DOHH2 (cell line): ENCODE measurements at regions not wholly inside any gene's neighbourhood (a gene's known extent, or its start where the extent isn't known, plus 50 kb on each side); places are given as distances from the start of the nearest gene placed in this dataset.

Experiments
- H3F3A ChIP-seq: fragments of 200-600 bp; sonication (generic), shearing (Covaris generic); 2 replicates; pipeline ENCODE4 v1.6.0; 2016; ENCODE audit warnings: antibody characterized with exemption, mild to moderate bottlenecking; ENCODE audit not compliant: control insufficient read depth, insufficient read depth
- H3K27ac ChIP-seq: fragments of 200-600 bp; sonication (generic); 2 replicates; pipeline ENCODE4 v1.5.1; 2014; ENCODE audit warnings: low read depth, mild to moderate bottlenecking, low read length, moderate library complexity
- H3K27me3 ChIP-seq: fragments of 200-600 bp; sonication (generic); 2 replicates; pipeline ENCODE4 v1.6.1; 2014; ENCODE audit warnings: mild to moderate bottlenecking, low read length, mixed read lengths; ENCODE audit not compliant: control insufficient read depth
- H3K36me3 ChIP-seq: fragments of 200-600 bp; sonication (generic); 2 replicates; pipeline ENCODE4 v1.6.1; 2014; ENCODE audit warnings: mild to moderate bottlenecking, low read length, moderate library complexity, mixed read lengths; ENCODE audit not compliant: control insufficient read depth
- H3K4me1 ChIP-seq: fragments of 200-600 bp; sonication (generic); 2 replicates; pipeline ENCODE4 v1.6.1; 2014; ENCODE audit warnings: mild to moderate bottlenecking, low read length, mixed read lengths; ENCODE audit not compliant: control insufficient read depth
- H3K4me2 ChIP-seq: fragments of 200-600 bp; sonication (generic); 2 replicates; pipeline ENCODE4 v1.6.0; 2014; ENCODE audit warnings: mild to moderate bottlenecking, low read length, moderate library complexity
- H3K4me3 ChIP-seq: fragments of 200-600 bp; sonication (generic); 2 replicates; pipeline ENCODE4 v1.5.1; 2014; ENCODE audit warnings: mild to moderate bottlenecking, low read length, mixed read lengths
- H3K79me2 ChIP-seq: fragments of 200-600 bp; sonication (generic); 2 replicates; pipeline ENCODE4 v1.6.1; 2014; ENCODE audit warnings: mild to moderate bottlenecking, low read length, mixed read lengths; ENCODE audit not compliant: control insufficient read depth
- H3K9me2 ChIP-seq: fragments of 200-600 bp; sonication (generic); replicated peaks from 2 replicates; pipeline ENCODE4 v1.6.1; 2014; ENCODE audit warnings: mild to moderate bottlenecking, low read length, mixed read lengths; ENCODE audit not compliant: control insufficient read depth
- H3K9me3 ChIP-seq: fragments of 200-600 bp; sonication (generic); 2 replicates; pipeline ENCODE4 v1.6.1; 2014; ENCODE audit warnings: antibody characterized with exemption, low read length, mixed read lengths; ENCODE audit not compliant: control insufficient read depth, insufficient read depth
- H4K20me1 ChIP-seq: fragments of 200-600 bp; sonication (generic); 2 replicates; pipeline ENCODE4 v1.6.0; 2014; ENCODE audit warnings: low read depth, mild to moderate bottlenecking, antibody characterized with exemption, low read length, moderate library complexity; ENCODE audit not compliant: control insufficient read depth, insufficient read depth
- CTCF ChIP-seq: fragments of 200-600 bp; sonication (generic); IDR thresholded peaks from one replicate; pipeline ENCODE4 v1.5.1; 2014; ENCODE audit warnings: antibody characterized with exemption, mild to moderate bottlenecking, low read depth, low read length; ENCODE audit not compliant: poor library complexity, severe bottlenecking
- EZH2phosphoT487 ChIP-seq: fragments of 200-600 bp; sonication (generic); IDR thresholded peaks from 2 replicates; pipeline ENCODE4 v1.6.1; 2017; ENCODE audit warnings: borderline replicate concordance, mild to moderate bottlenecking, antibody characterized with exemption, low read length, moderate library complexity, mixed read lengths

GRCh38 chr3:103371411-103371810 lies 936.6 kb downstream of the ZPLD1 start:
- Histone ChIP-seq H4K20me1 (no peaks in the 10 kb centered on the region), H3K27me3 (no peaks in the 10 kb centered on the region), H3K4me3 (no peak overlapping the region)

GRCh38 chr3:103372031-103372430 lies 937.2 kb downstream of the ZPLD1 start:
- TF ChIP-seq EZH2phosphoT487, result no peak
- TF ChIP-seq CTCF, result no peak

More at GRCh38 chr3:103371411-103371810, 936.6 kb downstream of the ZPLD1 start:
- Histone ChIP-seq H3K27ac (no peak overlapping the region), H3K9me3 (no peaks in the 10 kb centered on the region; the same call in 1 of the 2 replicates), H3K4me1 (no peaks in the 10 kb centered on the region), H3F3A (no peaks in the 10 kb centered on the region), H3K4me2 (no peak overlapping the region), H3K79me2 (no peaks in the 10 kb centered on the region), H3K36me3 (no peaks in the 10 kb centered on the region), H3K9me2 (no peaks in the 10 kb centered on the region)
- no peak for TF ChIP-seq EZH2phosphoT487
- no peak for TF ChIP-seq CTCF

GRCh38 chr3:103380391-103380790 lies 945.6 kb downstream of the ZPLD1 start:
- H3K27me3 ChIP-seq, result no peaks in the 10 kb centered on the region
- no peak overlapping the region for H3K4me3 ChIP-seq
- no peaks in the 10 kb centered on the region for H3K4me1 ChIP-seq
- no peaks in the 10 kb centered on the region for H3K79me2 ChIP-seq
- H3K4me2 ChIP-seq, result no peak overlapping the region
- H3K9me3 ChIP-seq, result no peaks in the 10 kb centered on the region; the same call in 1 of the 2 replicates
- H3K36me3 ChIP-seq, result no peaks in the 10 kb centered on the region
- no peak for TF ChIP-seq EZH2phosphoT487
- no peak for TF ChIP-seq CTCF
- H3K9me2 ChIP-seq, result no peaks in the 10 kb centered on the region
- H4K20me1 ChIP-seq, result no peaks in the 10 kb centered on the region
- no peaks in the 10 kb centered on the region for H3F3A ChIP-seq
- H3K27ac ChIP-seq, result no peak overlapping the region

More at GRCh38 chr3:103372031-103372430, 937.2 kb downstream of the ZPLD1 start:
- Histone ChIP-seq H3K4me3 (no peak overlapping the region), H3K36me3 (no peaks in the 10 kb centered on the region), H3K27ac (no peak overlapping the region), H3K4me1 (no peaks in the 10 kb centered on the region), H3K79me2 (no peaks in the 10 kb centered on the region), H4K20me1 (no peaks in the 10 kb centered on the region), H3K27me3 (no peaks in the 10 kb centered on the region), H3K4me2 (no peak overlapping the region), H3F3A (no peaks in the 10 kb centered on the region), H3K9me2 (no peaks in the 10 kb centered on the region), H3K9me3 (no peaks in the 10 kb centered on the region; the same call in 1 of the 2 replicates)
